GM23338 (cell line): ENCODE measurements at regions not wholly inside any gene's neighbourhood (a gene's known extent, or its start where the extent isn't known, plus 50 kb on each side); places are given as distances from the start of the nearest gene placed in this dataset.

Source experiments
- ATAC-seq: fragments of 200-7000 bp; cut with Tn5 transposase; 3 replicates; pipeline ENCODE4 v1.9.1; 2020
- DNase-seq: peaks from one replicate; pipeline ENCODE4 v3.0.0-alpha.2; 2015; ENCODE audit warnings: low spot score
- H2AFZ ChIP-seq: fragments of 200-600 bp; sonication (generic); 2 replicates; pipeline ENCODE4 v1.8.0; 2016; ENCODE audit warnings: antibody characterized with exemption, mild to moderate bottlenecking, moderate library complexity
- H3F3A ChIP-seq: fragments of 200-600 bp; sonication (generic); replicated peaks from 2 replicates; pipeline ENCODE4 v1.8.0; 2017; ENCODE audit warnings: antibody characterized with exemption, mixed run types, low read depth
- H3K27ac ChIP-seq: fragments of 200-600 bp; sonication (generic); 2 replicates; pipeline ENCODE4 v1.6.1; 2016; ENCODE audit warnings: low read depth
- H3K27me3 ChIP-seq: fragments of 200-600 bp; sonication (generic); 2 replicates; pipeline ENCODE4 v1.8.0; 2016; ENCODE audit warnings: mild to moderate bottlenecking, mixed run types, moderate library complexity; ENCODE audit not compliant: insufficient read depth
- H3K36me3 ChIP-seq: fragments of 200-600 bp; sonication (generic); 2 replicates; pipeline ENCODE4 v1.8.0; 2016; ENCODE audit warnings: mild to moderate bottlenecking; ENCODE audit not compliant: insufficient read depth
- H3K4me1 ChIP-seq: fragments of 200-600 bp; sonication (generic); 2 replicates; pipeline ENCODE4 v1.8.0; 2016; ENCODE audit warnings: mild to moderate bottlenecking, moderate library complexity; ENCODE audit not compliant: insufficient read depth
- H3K4me2 ChIP-seq: fragments of 200-600 bp; sonication (generic); 2 replicates; pipeline ENCODE4 v1.7.1; 2017; ENCODE audit warnings: mixed run types
- H3K4me3 ChIP-seq: fragments of 200-600 bp; sonication (generic); 2 replicates; pipeline ENCODE4 v1.6.1; 2016; ENCODE audit warnings: mixed run types
- H3K79me2 ChIP-seq: fragments of 200-600 bp; sonication (generic); replicated peaks from 2 replicates; pipeline ENCODE4 v1.8.0; 2017; ENCODE audit warnings: mild to moderate bottlenecking; ENCODE audit not compliant: insufficient read depth
- H3K9me2 ChIP-seq: fragments of 200-600 bp; sonication (generic); 2 replicates; pipeline ENCODE4 v1.8.0; 2017; ENCODE audit not compliant: insufficient read depth
- H4K20me1 ChIP-seq: fragments of 200-600 bp; sonication (generic); replicated peaks from 2 replicates; pipeline ENCODE4 v1.8.0; 2017; ENCODE audit warnings: mild to moderate bottlenecking; ENCODE audit not compliant: insufficient read depth
- H3K27ac Mint-ChIP-seq: 2 replicates; pipeline ENCODE4 v1.8.0; 2020; ENCODE audit warnings: inconsistent platforms, mild to moderate bottlenecking, moderate library complexity, mixed read lengths
- H3K27me3 Mint-ChIP-seq: 3 replicates; pipeline ENCODE4 v1.8.0; 2022; ENCODE audit warnings: low read depth, mild to moderate bottlenecking, moderate library complexity, mixed read lengths, inconsistent platforms; ENCODE audit not compliant: insufficient read depth, poor library complexity
- H3K36me3 Mint-ChIP-seq: 3 replicates; pipeline ENCODE4 v1.8.0; 2021; ENCODE audit warnings: low read depth, mild to moderate bottlenecking, inconsistent platforms, moderate library complexity, mixed read lengths
- H3K4me1 Mint-ChIP-seq: 3 replicates; pipeline ENCODE4 v1.8.0; 2020; ENCODE audit warnings: mild to moderate bottlenecking, inconsistent platforms, mixed read lengths
- H3K4me3 Mint-ChIP-seq: 3 replicates; pipeline ENCODE4 v1.8.0; 2021; ENCODE audit warnings: moderate library complexity, mild to moderate bottlenecking, inconsistent platforms, mixed read lengths
- H3K9me3 Mint-ChIP-seq: 3 replicates; pipeline ENCODE4 v1.8.0; 2020; ENCODE audit warnings: moderate library complexity, mild to moderate bottlenecking, inconsistent platforms, mixed read lengths
- CREB1 ChIP-seq: fragments of 250-450 bp; sonication (Bioruptor Pico); IDR thresholded peaks from 2 replicates; pipeline ENCODE4 v1.5.0; 2020; ENCODE audit warnings: low read depth, mild to moderate bottlenecking, moderate library complexity
- CTCF ChIP-seq, 2 experiments: fragments of 200-600 bp in 1 of 2; sonication (generic) in 1 of 2; conservative IDR thresholded peaks; 2 replicates each; pipeline versions ENCODE4 v1.5.1 to v1.6.1; 2016 to 2017; ENCODE audit warnings: antibody characterized with exemption in 2 of 2, low read depth in 2 of 2, mild to moderate bottlenecking in 2 of 2, moderate library complexity in 1 of 2
- ETS1 ChIP-seq: IDR thresholded peaks from 2 replicates; pipeline ENCODE4 v1.6.1; 2016; ENCODE audit warnings: antibody characterized with exemption
- EZH2 ChIP-seq: fragments of 200-600 bp; sonication (generic); IDR thresholded peaks from one replicate; pipeline ENCODE4 v1.8.0; 2017; ENCODE audit warnings: antibody characterized with exemption, mild to moderate bottlenecking, low read depth; ENCODE audit not compliant: unreplicated experiment
- EZH2phosphoT487 ChIP-seq: fragments of 200-600 bp; sonication (generic); IDR thresholded peaks from one replicate; pipeline ENCODE4 v1.8.1; 2018; ENCODE audit warnings: antibody characterized with exemption; ENCODE audit not compliant: unreplicated experiment
- JUNB ChIP-seq: IDR thresholded peaks from one replicate; pipeline ENCODE4 v1.6.1; 2016; ENCODE audit warnings: antibody characterized with exemption; ENCODE audit not compliant: unreplicated experiment
- NANOG ChIP-seq: IDR thresholded peaks from 2 replicates; pipeline ENCODE4 v1.6.1; 2016; ENCODE audit warnings: antibody characterized with exemption, borderline replicate concordance
- POLR2AphosphoS5 ChIP-seq: IDR thresholded peaks from 2 replicates; pipeline ENCODE4 v1.6.1; 2016; ENCODE audit warnings: antibody characterized with exemption, low read depth
- REST ChIP-seq: IDR thresholded peaks from one replicate; pipeline ENCODE4 v1.6.1; 2018; ENCODE audit warnings: antibody characterized with exemption; ENCODE audit not compliant: unreplicated experiment
- STAT1 ChIP-seq: IDR thresholded peaks from one replicate; pipeline ENCODE4 v1.6.1; 2016; ENCODE audit warnings: antibody characterized with exemption; ENCODE audit not compliant: unreplicated experiment
- ZNF114 ChIP-seq: fragments of 250-450 bp; sonication (Bioruptor Pico); IDR thresholded peaks from 2 replicates; pipeline ENCODE4 v1.5.0; 2020; ENCODE audit warnings: mild to moderate bottlenecking, moderate library complexity
- ZNF331 ChIP-seq: fragments of 250-450 bp; sonication (Bioruptor Pico); IDR thresholded peaks from 2 replicates; pipeline ENCODE4 v1.5.0; 2020; ENCODE audit warnings: low read depth, mild to moderate bottlenecking, moderate library complexity
- ZNF462 ChIP-seq: fragments of 250-450 bp; sonication (Bioruptor Pico); IDR thresholded peaks from 2 replicates; pipeline ENCODE4 v1.5.0; 2020; ENCODE audit warnings: mild to moderate bottlenecking, moderate library complexity

DNA sequence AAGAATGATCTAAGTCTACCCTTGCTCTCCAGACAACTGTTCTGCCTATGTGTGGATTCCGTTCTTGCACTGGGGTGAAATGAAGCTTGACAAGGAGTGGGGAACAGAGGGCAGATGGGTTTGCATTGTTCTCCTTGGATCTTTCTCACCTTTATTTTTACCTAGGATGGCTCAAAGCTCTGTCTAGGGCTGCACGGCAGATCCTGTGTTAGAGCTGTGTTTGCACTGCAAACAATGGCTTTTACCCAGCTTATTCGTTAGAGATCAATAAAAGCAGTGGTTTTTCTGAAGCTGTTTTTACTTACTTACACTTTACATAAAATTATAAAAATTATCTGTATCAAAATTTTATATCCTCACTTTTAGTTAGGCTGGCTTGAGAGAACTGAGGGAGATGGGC lies 105.1 kb downstream of the LRIG3 start:
- Histone ChIP-seq H3K4me1 (no peaks in the 10 kb centered on the region), H3K79me2 (no peaks in the 10 kb centered on the region), H3F3A (no peaks in the 10 kb centered on the region), H3K36me3 (no peaks in the 10 kb centered on the region), H3K27me3 (no peaks in the 10 kb centered on the region), H3K4me2 (no peak overlapping the region), H4K20me1 (no peaks in the 10 kb centered on the region), H3K4me3 (no peak overlapping the region), H2AFZ (no peak overlapping the region), H3K9me2 (0 out of 2 replicates have a peak, but pooled peaks cover 2% of the 10 kb centered on the region), H3K27ac (no peak overlapping the region)
- no peaks in the 10 kb centered on the region for H3K9me3 Mint-ChIP-seq
- H3K27me3 Mint-ChIP-seq, result no peaks in the 10 kb centered on the region
- no peak overlapping the region; the same call in 1 of the 2 replicates for H3K27ac Mint-ChIP-seq
- ATAC-seq (no peak), DNase-seq (no peak)
- no peak for TF ChIP-seq POLR2AphosphoS5
- no peak for TF ChIP-seq ETS1
- no peak for TF ChIP-seq ZNF462 (CRISPR knock-in tag)
- TF ChIP-seq CTCF (conservative IDR thresholded peaks at IDR 0.05; ENCODE audit: low read depth in 2 of 2), result no peak
- TF ChIP-seq JUNB, result no peak
- TF ChIP-seq REST, result no peak
- no peak for TF ChIP-seq STAT1
- TF ChIP-seq ZNF114 (CRISPR knock-in tag), result no peak
- TF ChIP-seq ZNF331 (CRISPR knock-in tag), result no peak
- TF ChIP-seq CREB1 (CRISPR knock-in tag), result no peak
- TF ChIP-seq EZH2phosphoT487, result no peak
- no peak for TF ChIP-seq EZH2
- no peak for TF ChIP-seq NANOG
- H3K4me3 Mint-ChIP-seq, result no peak overlapping the region
- H3K36me3 Mint-ChIP-seq, result no peaks in the 10 kb centered on the region
- peaks cover 6% of the 10 kb centered on the region; the same call in 2 of the 3 replicates for H3K4me1 Mint-ChIP-seq
